ENCODE measurements at regions not wholly inside any gene's neighbourhood (a gene's known extent, or its start where the extent isn't known, plus 50 kb on each side); places are given as distances from the start of the nearest gene placed in this dataset.

GRCh38 chr15:46858150-46858549 is 859.2 kb upstream of the SEMA6D start:
- DNase-seq (ENCODE audit: low spot score) = no peak

- DNase-seq (ENCODE audit: low spot score) = no peak
These were observed 855.5 kb upstream of the SEMA6D start for GRCh38 chr15:46861796-46862195.

GRCh38 chr15:46865155-46865554 is 852.1 kb upstream of the SEMA6D start:
- DNase-seq (ENCODE audit: low spot score) = no peak

GRCh38 chr15:46872286-46872980 is 844.9 kb upstream of the SEMA6D start:
- no peak for DNase-seq (ENCODE audit: low spot score)

- DNase-seq (ENCODE audit: low spot score) = no peak
These were observed 844.3 kb upstream of the SEMA6D start for GRCh38 chr15:46872981-46873330.

GRCh38 chr15:46879032-46879770 is 838.1 kb upstream of the SEMA6D start:
- DNase-seq (ENCODE audit: low spot score) = no peak

GRCh38 chr15:46880791-46881190 is 836.5 kb upstream of the SEMA6D start:
- DNase-seq (ENCODE audit: low spot score) = no peak

- no peak for DNase-seq (ENCODE audit: low spot score)
These were observed 824.6 kb upstream of the SEMA6D start for GRCh38 chr15:46892621-46893160.

- DNase-seq (ENCODE audit: low spot score) = no peak
These were observed 822.7 kb upstream of the SEMA6D start for GRCh38 chr15:46894644-46895043.

GRCh38 chr15:46897266-46897665 is 820.0 kb upstream of the SEMA6D start:
- DNase-seq (ENCODE audit: low spot score) = no peak

GRCh38 chr15:46901001-46901400 is 816.3 kb upstream of the SEMA6D start:
- DNase-seq (ENCODE audit: low spot score) = no peak

GRCh38 chr15:46917721-46918252 is 799.5 kb upstream of the SEMA6D start:
- DNase-seq (ENCODE audit: low spot score) = no peak

- DNase-seq (ENCODE audit: low spot score) = no peak
These were observed 798.7 kb upstream of the SEMA6D start for GRCh38 chr15:46918462-46919140.

- DNase-seq (ENCODE audit: low spot score) = no peak
These were observed 795.4 kb upstream of the SEMA6D start for GRCh38 chr15:46921891-46922290.

GRCh38 chr15:46930426-46930825 is 786.9 kb upstream of the SEMA6D start:
- no peak for DNase-seq (ENCODE audit: low spot score)

- DNase-seq (ENCODE audit: low spot score) = no peak
These were observed 784.0 kb upstream of the SEMA6D start for GRCh38 chr15:46933332-46933731.

- no peak for DNase-seq (ENCODE audit: low spot score)
These were observed 782.5 kb upstream of the SEMA6D start for GRCh38 chr15:46934851-46935250.

GRCh38 chr15:46938169-46938568 is 779.1 kb upstream of the SEMA6D start:
- DNase-seq (ENCODE audit: low spot score) = no peak

- DNase-seq (ENCODE audit: low spot score) = no peak
These were observed 776.1 kb upstream of the SEMA6D start for GRCh38 chr15:46941241-46941640.

GRCh38 chr15:46946953-46947352 is 770.4 kb upstream of the SEMA6D start:
- DNase-seq (ENCODE audit: low spot score) = no peak

- DNase-seq (ENCODE audit: low spot score) = no peak
These were observed 761.7 kb upstream of the SEMA6D start for GRCh38 chr15:46955576-46955975.

- no peak for DNase-seq (ENCODE audit: low spot score)
These were observed 760.8 kb upstream of the SEMA6D start for GRCh38 chr15:46956456-46956855.

- DNase-seq (ENCODE audit: low spot score) = no peak
These were observed 760.4 kb upstream of the SEMA6D start for GRCh38 chr15:46956881-46957280.
